Karpas-422 (cell line): ENCODE measurements at regions not wholly inside any gene's neighbourhood (a gene's known extent, or its start where the extent isn't known, plus 50 kb on each side); places are given as distances from the start of the nearest gene placed in this dataset.
"Not testable (repeated sequence)": the region's sequence is repeated elsewhere in the genome, so short reads cannot be mapped to it uniquely, and the experiment has no call there.

Experiments used
- DNase-seq: peaks from one replicate; pipeline ENCODE4 v3.0.0-alpha.2; 2015
- H2AFZ ChIP-seq: fragments of 200-600 bp; sonication (generic); 2 replicates; pipeline ENCODE4 v1.6.1; 2014; ENCODE audit warnings: antibody characterized with exemption, low read length, mixed read lengths
- H3K27ac ChIP-seq: fragments of 200-600 bp; sonication (generic); 2 replicates; pipeline ENCODE4 v1.5.1; 2014; ENCODE audit warnings: mild to moderate bottlenecking, low read length, moderate library complexity
- H3K27me3 ChIP-seq: fragments of 200-600 bp; sonication (generic); 2 replicates; pipeline ENCODE4 v1.6.1; 2014; ENCODE audit warnings: low read length, mixed read lengths
- H3K36me3 ChIP-seq: fragments of 200-600 bp; sonication (generic); 2 replicates; pipeline ENCODE4 v1.6.1; 2014; ENCODE audit warnings: low read length, mixed read lengths; ENCODE audit not compliant: insufficient read depth
- H3K4me1 ChIP-seq: fragments of 200-600 bp; sonication (generic); 2 replicates; pipeline ENCODE4 v1.6.1; 2014; ENCODE audit warnings: mild to moderate bottlenecking, low read length, mixed read lengths
- H3K4me2 ChIP-seq: fragments of 200-600 bp; sonication (generic); 2 replicates; pipeline ENCODE4 v1.6.1; 2014; ENCODE audit warnings: low read length, low read depth, mild to moderate bottlenecking; ENCODE audit not compliant: poor library complexity, severe bottlenecking
- H3K4me3 ChIP-seq: fragments of 200-600 bp; sonication (generic); 2 replicates; pipeline ENCODE4 v1.5.1; 2014; ENCODE audit warnings: mild to moderate bottlenecking, antibody characterized with exemption, low read length, mixed read lengths
- H3K79me2 ChIP-seq: fragments of 200-600 bp; sonication (generic); 2 replicates; pipeline ENCODE4 v1.6.1; 2014; ENCODE audit warnings: mild to moderate bottlenecking, low read length, mixed read lengths
- H3K9ac ChIP-seq: fragments of 200-600 bp; sonication (generic); 2 replicates; pipeline ENCODE4 v1.6.0; 2014; ENCODE audit warnings: low read length
- H3K9me2 ChIP-seq: fragments of 200-600 bp; sonication (generic), shearing (Covaris generic); replicated peaks from 2 replicates; pipeline ENCODE4 v1.6.0; 2014; ENCODE audit warnings: mild to moderate bottlenecking, low read length, moderate library complexity; ENCODE audit not compliant: insufficient read depth
- H3K9me3 ChIP-seq: fragments of 300-700, 200-600 bp; sonication (generic); 2 replicates; pipeline ENCODE4 v1.6.1; 2014; ENCODE audit warnings: low read length, mixed read lengths
- H4K20me1 ChIP-seq: fragments of 200-600 bp; sonication (generic); 2 replicates; pipeline ENCODE4 v1.6.1; 2014; ENCODE audit warnings: mild to moderate bottlenecking, antibody characterized with exemption, low read length, low read depth; ENCODE audit not compliant: insufficient read depth

GRCh38 chr15:87642997-87643396 is 613.5 kb downstream of the NTRK3 start:
- not testable (repeated sequence) for DNase-seq, H3K36me3 ChIP-seq, H3K4me1 ChIP-seq, H3K4me3 ChIP-seq, H3K9ac ChIP-seq, H3K4me2 ChIP-seq, H3K79me2 ChIP-seq, H3K27me3 ChIP-seq, H3K27ac ChIP-seq, H3K9me3 ChIP-seq, H4K20me1 ChIP-seq, H2AFZ ChIP-seq, H3K9me2 ChIP-seq

GRCh38 chr15:87639305-87640011 is 617.1 kb downstream of the NTRK3 start:
- no peak overlapping the region for H2AFZ ChIP-seq
- H3K4me3 ChIP-seq = no peak overlapping the region
- no peaks in the 10 kb centered on the region for H4K20me1 ChIP-seq
- H3K9me3 ChIP-seq = no peaks in the 10 kb centered on the region; the same call in 1 of the 2 replicates
- H3K27me3 ChIP-seq = no peaks in the 10 kb centered on the region
- H3K36me3 ChIP-seq = no peaks in the 10 kb centered on the region
- no peak overlapping the region for H3K9ac ChIP-seq
- DNase-seq = no peak
- H3K4me2 ChIP-seq = no peak overlapping the region
- H3K9me2 ChIP-seq = no peaks in the 10 kb centered on the region
- no peaks in the 10 kb centered on the region for H3K4me1 ChIP-seq
- H3K27ac ChIP-seq = no peak overlapping the region
- H3K79me2 ChIP-seq = no peaks in the 10 kb centered on the region

GRCh38 chr15:87638554-87639083 is 617.9 kb downstream of the NTRK3 start:
- Histone ChIP-seq H2AFZ (no peak overlapping the region), H3K4me2 (no peak overlapping the region), H3K4me1 (no peaks in the 10 kb centered on the region), H3K4me3 (no peak overlapping the region), H3K79me2 (no peaks in the 10 kb centered on the region), H3K9me3 (no peaks in the 10 kb centered on the region; the same call in 1 of the 2 replicates), H3K36me3 (no peaks in the 10 kb centered on the region), H4K20me1 (no peaks in the 10 kb centered on the region), H3K27me3 (no peaks in the 10 kb centered on the region), H3K9me2 (no peaks in the 10 kb centered on the region), H3K9ac (no peak overlapping the region), H3K27ac (no peak overlapping the region)
- no peak for DNase-seq

- DNase-seq = no peak
- Histone ChIP-seq H3K4me3 (no peak overlapping the region), H3K79me2 (no peaks in the 10 kb centered on the region)
These were observed 622.2 kb downstream of the NTRK3 start for GRCh38 chr15:87634361-87634760.

GRCh38 chr15:87633525-87633924 is 623.0 kb downstream of the NTRK3 start:
- no peaks in the 10 kb centered on the region for H3K27me3 ChIP-seq
- H2AFZ ChIP-seq = no peak overlapping the region
- no peak overlapping the region for H3K9ac ChIP-seq
- H4K20me1 ChIP-seq = no peaks in the 10 kb centered on the region
- H3K27ac ChIP-seq = no peak overlapping the region
- H3K4me1 ChIP-seq = no peaks in the 10 kb centered on the region
- DNase-seq = peak; percentile 44
- H3K9me2 ChIP-seq = no peaks in the 10 kb centered on the region
- H3K4me3 ChIP-seq = no peak overlapping the region
- no peaks in the 10 kb centered on the region for H3K36me3 ChIP-seq
- H3K79me2 ChIP-seq = no peaks in the 10 kb centered on the region
- H3K9me3 ChIP-seq = no peaks in the 10 kb centered on the region
- H3K4me2 ChIP-seq = no peak overlapping the region

More at GRCh38 chr15:87634361-87634760, 622.2 kb downstream of the NTRK3 start:
- Histone ChIP-seq H4K20me1 (no peaks in the 10 kb centered on the region), H3K9ac (no peak overlapping the region), H3K27me3 (no peaks in the 10 kb centered on the region), H3K4me2 (no peak overlapping the region), H3K4me1 (no peaks in the 10 kb centered on the region), H3K9me2 (no peaks in the 10 kb centered on the region), H3K36me3 (no peaks in the 10 kb centered on the region), H3K9me3 (no peaks in the 10 kb centered on the region; the same call in 1 of the 2 replicates), H3K27ac (no peak overlapping the region), H2AFZ (no peak overlapping the region)

GRCh38 chr15:87632364-87632763 is 624.2 kb downstream of the NTRK3 start:
- H2AFZ ChIP-seq = no peak overlapping the region
- H3K27ac ChIP-seq = no peak overlapping the region
- H3K9me2 ChIP-seq = no peaks in the 10 kb centered on the region
- H3K9me3 ChIP-seq = no peaks in the 10 kb centered on the region
- H3K79me2 ChIP-seq = no peaks in the 10 kb centered on the region
- H3K4me2 ChIP-seq = no peak overlapping the region
- no peak for DNase-seq
- no peaks in the 10 kb centered on the region for H3K4me1 ChIP-seq
- H3K9ac ChIP-seq = no peak overlapping the region
- no peaks in the 10 kb centered on the region for H3K36me3 ChIP-seq
- no peak overlapping the region for H3K4me3 ChIP-seq
- H4K20me1 ChIP-seq = no peaks in the 10 kb centered on the region
- H3K27me3 ChIP-seq = no peaks in the 10 kb centered on the region

- H3K9ac ChIP-seq = no peak overlapping the region
- no peak overlapping the region for H2AFZ ChIP-seq
- DNase-seq = no peak
These were observed 624.8 kb downstream of the NTRK3 start for GRCh38 chr15:87631775-87632174.

GRCh38 chr15:87631093-87631492 is 625.4 kb downstream of the NTRK3 start:
- Histone ChIP-seq H3K4me3 (no peak overlapping the region), H3K36me3 (no peaks in the 10 kb centered on the region), H2AFZ (no peak overlapping the region), H3K9me3 (no peaks in the 10 kb centered on the region), H3K9ac (no peak overlapping the region), H3K9me2 (no peaks in the 10 kb centered on the region), H3K27ac (no peak overlapping the region), H3K79me2 (no peaks in the 10 kb centered on the region), H4K20me1 (no peaks in the 10 kb centered on the region), H3K4me1 (no peaks in the 10 kb centered on the region), H3K4me2 (no peak overlapping the region), H3K27me3 (no peaks in the 10 kb centered on the region)
- no peak for DNase-seq

More at GRCh38 chr15:87631775-87632174, 624.8 kb downstream of the NTRK3 start:
- Histone ChIP-seq H3K9me3 (no peaks in the 10 kb centered on the region), H3K4me3 (no peak overlapping the region), H3K4me1 (no peaks in the 10 kb centered on the region), H3K27ac (no peak overlapping the region), H3K79me2 (no peaks in the 10 kb centered on the region), H3K36me3 (no peaks in the 10 kb centered on the region), H3K27me3 (no peaks in the 10 kb centered on the region), H3K4me2 (no peak overlapping the region), H4K20me1 (no peaks in the 10 kb centered on the region), H3K9me2 (no peaks in the 10 kb centered on the region)
